Omental fat pad (tissue), 3 donors: ENCODE measurements at regions not wholly inside any gene's neighbourhood (a gene's known extent, or its start where the extent isn't known, plus 50 kb on each side); places are given as distances from the start of the nearest gene placed in this dataset.
A peak's percentile ranks its signal among the peaks of the same experiment; 100 is the strongest.

Experiments
- ATAC-seq: fragments of 150-250 bp; one replicate; pipeline ENCODE4 v1.9.1; 2016; ENCODE audit warnings: mild to moderate bottlenecking, moderate library complexity; ENCODE audit not compliant: low FRiP score
- DNase-seq: peaks from one replicate; pipeline ENCODE4 v3.0.0-alpha.2; 2019; ENCODE audit warnings: low spot score
- CTCF ChIP-seq, 3 donors: fragments of 450-650 bp; IDR thresholded peaks; one replicate each; pipeline ENCODE4 v1.5.1; 2016 to 2017; ENCODE audit warnings: antibody characterized with exemption in 3 of 3, mild to moderate bottlenecking in 3 of 3, moderate library complexity in 2 of 3

GRCh38 chr1:191831572-191831971 is 326.7 kb upstream of the RGS18 start:
- TF ChIP-seq CTCF (IDR thresholded peaks at IDR 0.05), result no peak
- DNase-seq (no peak), ATAC-seq (no peak)

GRCh38 chr1:191839891-191840290 is 318.4 kb upstream of the RGS18 start:
- no peak for DNase-seq
- peak; percentile 73 for ATAC-seq
- no peak for TF ChIP-seq CTCF (IDR thresholded peaks at IDR 0.05)

- ATAC-seq (no peak), DNase-seq (no peak)
- no peak for TF ChIP-seq CTCF (IDR thresholded peaks at IDR 0.05)
Measured at GRCh38 chr1:191851799-191852595, 306.3 kb upstream of the RGS18 start.

- DNase-seq (no peak), ATAC-seq (no peak)
- TF ChIP-seq CTCF (IDR thresholded peaks at IDR 0.05), result no peak
Measured at GRCh38 chr1:191852907-191853306, 305.4 kb upstream of the RGS18 start.

- no peak for DNase-seq
- ATAC-seq, result no peak
Measured at GRCh38 chr1:191857600-191857999, 300.7 kb upstream of the RGS18 start.

GRCh38 chr1:191865479-191865878 is 292.8 kb upstream of the RGS18 start:
- TF ChIP-seq CTCF (IDR thresholded peaks at IDR 0.05), result no peak
- DNase-seq, result no peak
- no peak for ATAC-seq

More at GRCh38 chr1:191857600-191857999, 300.7 kb upstream of the RGS18 start:
- no peak for TF ChIP-seq CTCF (IDR thresholded peaks at IDR 0.05)

- no peak for TF ChIP-seq CTCF (IDR thresholded peaks at IDR 0.05)
- ATAC-seq, result no peak
- no peak for DNase-seq
Measured at GRCh38 chr1:191866155-191866554, 292.1 kb upstream of the RGS18 start.
